Activated naive CD8-positive, alpha-beta T cell treated with anti-CD3 and anti-CD28 coated beads, Interleukin-2, amount 50 U/mL, for 24 hours (primary cell): ENCODE measurements at regions not wholly inside any gene's neighbourhood (a gene's known extent, or its start where the extent isn't known, plus 50 kb on each side); places are given as distances from the start of the nearest gene placed in this dataset.

ENCODE experiments used
- ATAC-seq: fragments of 150-1000 bp; cut with Tn5 transposase; one replicate; pipeline ENCODE4 v1.10.0; 2021
- DNase-seq: peaks from one replicate; pipeline ENCODE4 v3.0.0; 2021
- H3K27ac Mint-ChIP-seq: one replicate; pipeline ENCODE4 v1.8.0; 2021; ENCODE audit warnings: mild to moderate bottlenecking, mixed read lengths
- H3K27me3 Mint-ChIP-seq: one replicate; pipeline ENCODE4 v1.8.0; 2021; ENCODE audit warnings: mixed read lengths
- H3K36me3 Mint-ChIP-seq: one replicate; pipeline ENCODE4 v1.8.0; 2021; ENCODE audit warnings: low read depth, mixed read lengths
- H3K4me1 Mint-ChIP-seq: one replicate; pipeline ENCODE4 v1.8.0; 2021; ENCODE audit warnings: mixed read lengths
- H3K4me3 Mint-ChIP-seq: one replicate; pipeline ENCODE4 v1.8.0; 2021; ENCODE audit warnings: mild to moderate bottlenecking, moderate library complexity, mixed read lengths
- H3K9me3 Mint-ChIP-seq: one replicate; pipeline ENCODE4 v1.8.0; 2021; ENCODE audit warnings: mixed read lengths

GRCh38 chr22:49649166-49650068, 178.3 kb downstream of the BRD1 start:
- no peaks in the 10 kb centered on the region for H3K9me3 Mint-ChIP-seq
- no peaks in the 10 kb centered on the region for H3K27me3 Mint-ChIP-seq
- H3K4me1 Mint-ChIP-seq = peaks cover 7% of the 10 kb centered on the region
- no peak overlapping the region for H3K4me3 Mint-ChIP-seq
- ATAC-seq (no peak), DNase-seq (no peak)
- no peak overlapping the region for H3K27ac Mint-ChIP-seq
- H3K36me3 Mint-ChIP-seq = peaks cover 9% of the 10 kb centered on the region

GRCh38 chr22:49648053-49648452, 179.6 kb downstream of the BRD1 start:
- ATAC-seq (peak; percentile 41), DNase-seq (no peak)
- peaks cover 7% of the 10 kb centered on the region for H3K36me3 Mint-ChIP-seq
- H3K27me3 Mint-ChIP-seq = no peaks in the 10 kb centered on the region
- no peak overlapping the region for H3K4me3 Mint-ChIP-seq
- no peak overlapping the region for H3K27ac Mint-ChIP-seq
- H3K4me1 Mint-ChIP-seq = peaks cover 5% of the 10 kb centered on the region
- H3K9me3 Mint-ChIP-seq = no peaks in the 10 kb centered on the region

- H3K36me3 Mint-ChIP-seq = peaks cover 7% of the 10 kb centered on the region
- ATAC-seq = no peak
Measured at GRCh38 chr22:49647627-49648026, 180.0 kb downstream of the BRD1 start.

DNA sequence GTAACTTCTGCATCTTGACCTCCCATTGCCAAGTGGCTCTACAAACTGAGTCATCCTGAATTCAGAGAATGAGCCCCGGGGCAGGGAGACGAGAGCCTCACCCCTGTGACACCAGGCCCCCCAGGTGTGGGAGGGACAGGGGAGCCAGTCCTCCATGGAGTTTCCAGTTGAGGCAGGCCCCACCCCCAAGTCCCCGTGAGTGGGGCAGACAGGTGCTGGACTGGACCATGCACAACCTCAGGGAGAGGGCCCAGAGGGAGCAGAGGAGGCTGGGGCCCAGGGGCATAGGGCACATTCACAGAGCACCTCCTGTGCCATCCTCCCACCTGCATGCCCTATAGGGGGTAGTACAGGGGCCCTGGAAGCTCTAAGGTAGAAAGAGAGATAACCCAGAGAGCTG, 180.8 kb downstream of the BRD1 start:
- H3K4me1 Mint-ChIP-seq = peaks cover 5% of the 10 kb centered on the region
- H3K9me3 Mint-ChIP-seq = no peaks in the 10 kb centered on the region
- H3K4me3 Mint-ChIP-seq = no peak overlapping the region
- peaks cover 5% of the 10 kb centered on the region for H3K36me3 Mint-ChIP-seq
- H3K27ac Mint-ChIP-seq = no peak overlapping the region
- no peaks in the 10 kb centered on the region for H3K27me3 Mint-ChIP-seq
- ATAC-seq = no peak
- no peak for DNase-seq

More at GRCh38 chr22:49647627-49648026, 180.0 kb downstream of the BRD1 start:
- Mint-ChIP-seq H3K4me1 (peaks cover 5% of the 10 kb centered on the region), H3K27ac (no peak overlapping the region), H3K9me3 (no peaks in the 10 kb centered on the region), H3K4me3 (no peak overlapping the region), H3K27me3 (no peaks in the 10 kb centered on the region)
- no peak for DNase-seq

- Mint-ChIP-seq H3K4me1 (peaks cover 5% of the 10 kb centered on the region), H3K27ac (no peak overlapping the region), H3K27me3 (no peaks in the 10 kb centered on the region), H3K9me3 (no peaks in the 10 kb centered on the region), H3K36me3 (peaks cover 4% of the 10 kb centered on the region), H3K4me3 (no peak overlapping the region)
- no peak for ATAC-seq
- DNase-seq = no peak
Measured at GRCh38 chr22:49645791-49646550, 181.7 kb downstream of the BRD1 start.

- H3K36me3 Mint-ChIP-seq = peaks cover 4% of the 10 kb centered on the region
- ATAC-seq (no peak), DNase-seq (no peak)
- H3K4me1 Mint-ChIP-seq = peaks cover 5% of the 10 kb centered on the region
- H3K27ac Mint-ChIP-seq = no peak overlapping the region
- no peak overlapping the region for H3K4me3 Mint-ChIP-seq
- H3K9me3 Mint-ChIP-seq = no peaks in the 10 kb centered on the region
- H3K27me3 Mint-ChIP-seq = no peaks in the 10 kb centered on the region
Measured at GRCh38 chr22:49645257-49645656, 182.4 kb downstream of the BRD1 start.

- peaks cover 3% of the 10 kb centered on the region for H3K4me1 Mint-ChIP-seq
- peaks cover 4% of the 10 kb centered on the region for H3K36me3 Mint-ChIP-seq
- no peaks in the 10 kb centered on the region for H3K9me3 Mint-ChIP-seq
- no peaks in the 10 kb centered on the region for H3K27me3 Mint-ChIP-seq
- ATAC-seq = no peak
- no peak overlapping the region for H3K4me3 Mint-ChIP-seq
- no peak overlapping the region for H3K27ac Mint-ChIP-seq
- no peak for DNase-seq
Measured at GRCh38 chr22:49643998-49644397, 183.7 kb downstream of the BRD1 start.

DNA sequence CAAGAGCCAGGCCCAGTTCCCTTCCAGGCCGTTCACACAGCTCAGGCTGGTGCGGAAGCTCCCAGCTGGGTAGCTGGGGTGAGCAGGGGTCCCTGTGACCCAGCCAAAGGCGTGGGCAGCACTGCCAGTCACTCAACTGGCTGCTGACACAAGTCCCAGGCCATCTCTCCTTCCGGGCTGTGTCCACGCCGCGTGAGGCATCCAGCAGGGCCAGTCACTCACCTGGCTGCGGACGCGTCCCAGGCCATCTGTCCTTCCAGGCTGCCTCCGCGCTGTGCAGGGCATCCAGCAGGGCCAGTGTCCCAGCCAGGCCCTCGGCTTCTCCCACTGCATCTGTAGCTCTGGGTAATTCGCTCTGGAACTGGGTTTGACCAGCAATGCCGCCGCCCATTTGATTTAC, 184.2 kb downstream of the BRD1 start:
- no peak for ATAC-seq
- Mint-ChIP-seq H3K27ac (no peak overlapping the region), H3K9me3 (no peaks in the 10 kb centered on the region)

GRCh38 chr22:49642741-49643140, 184.9 kb downstream of the BRD1 start:
- Mint-ChIP-seq H3K27ac (no peak overlapping the region), H3K27me3 (no peaks in the 10 kb centered on the region), H3K9me3 (no peaks in the 10 kb centered on the region)

More for the DNA sequence above, 184.2 kb downstream of the BRD1 start:
- Mint-ChIP-seq H3K4me3 (no peak overlapping the region), H3K36me3 (peaks cover 4% of the 10 kb centered on the region), H3K27me3 (no peaks in the 10 kb centered on the region), H3K4me1 (peaks cover 3% of the 10 kb centered on the region)
- no peak for DNase-seq

DNA sequence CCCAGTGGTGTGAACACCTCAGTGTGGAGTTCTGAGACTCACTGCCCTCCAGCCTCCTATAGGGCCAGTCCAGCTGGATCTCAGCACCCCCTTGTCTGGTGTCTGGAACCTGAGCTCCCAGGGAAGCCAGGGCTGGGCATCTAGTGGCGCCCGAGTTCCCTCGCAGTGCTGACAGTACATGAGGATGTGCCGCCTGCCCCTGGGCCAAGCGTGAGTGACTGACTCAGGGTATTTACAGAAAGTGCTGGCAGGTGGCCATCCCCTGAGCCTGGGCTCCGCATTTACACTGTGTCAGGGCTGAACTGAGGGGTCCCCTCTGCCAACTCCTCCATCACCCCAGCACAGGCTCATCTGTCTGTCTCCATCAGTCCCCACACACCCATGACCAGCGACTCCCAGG, 185.3 kb downstream of the BRD1 start:
- no peak for ATAC-seq
- peaks cover 4% of the 10 kb centered on the region for H3K36me3 Mint-ChIP-seq
- no peak for DNase-seq
- H3K27me3 Mint-ChIP-seq = no peaks in the 10 kb centered on the region
- no peak overlapping the region for H3K4me3 Mint-ChIP-seq
- no peaks in the 10 kb centered on the region for H3K9me3 Mint-ChIP-seq
- peaks cover 3% of the 10 kb centered on the region for H3K4me1 Mint-ChIP-seq
- no peak overlapping the region for H3K27ac Mint-ChIP-seq

More at GRCh38 chr22:49642741-49643140, 184.9 kb downstream of the BRD1 start:
- H3K36me3 Mint-ChIP-seq = peaks cover 4% of the 10 kb centered on the region
- no peak for ATAC-seq
- no peak for DNase-seq
- H3K4me3 Mint-ChIP-seq = no peak overlapping the region
- H3K4me1 Mint-ChIP-seq = peaks cover 3% of the 10 kb centered on the region

- H3K9me3 Mint-ChIP-seq = no peaks in the 10 kb centered on the region
- ATAC-seq (no peak), DNase-seq (no peak)
- peaks cover 4% of the 10 kb centered on the region for H3K36me3 Mint-ChIP-seq
- no peaks in the 10 kb centered on the region for H3K27me3 Mint-ChIP-seq
- no peak overlapping the region for H3K27ac Mint-ChIP-seq
- no peak overlapping the region for H3K4me3 Mint-ChIP-seq
- no peaks in the 10 kb centered on the region for H3K4me1 Mint-ChIP-seq
Measured at GRCh38 chr22:49641770-49642313, 185.8 kb downstream of the BRD1 start.

DNA sequence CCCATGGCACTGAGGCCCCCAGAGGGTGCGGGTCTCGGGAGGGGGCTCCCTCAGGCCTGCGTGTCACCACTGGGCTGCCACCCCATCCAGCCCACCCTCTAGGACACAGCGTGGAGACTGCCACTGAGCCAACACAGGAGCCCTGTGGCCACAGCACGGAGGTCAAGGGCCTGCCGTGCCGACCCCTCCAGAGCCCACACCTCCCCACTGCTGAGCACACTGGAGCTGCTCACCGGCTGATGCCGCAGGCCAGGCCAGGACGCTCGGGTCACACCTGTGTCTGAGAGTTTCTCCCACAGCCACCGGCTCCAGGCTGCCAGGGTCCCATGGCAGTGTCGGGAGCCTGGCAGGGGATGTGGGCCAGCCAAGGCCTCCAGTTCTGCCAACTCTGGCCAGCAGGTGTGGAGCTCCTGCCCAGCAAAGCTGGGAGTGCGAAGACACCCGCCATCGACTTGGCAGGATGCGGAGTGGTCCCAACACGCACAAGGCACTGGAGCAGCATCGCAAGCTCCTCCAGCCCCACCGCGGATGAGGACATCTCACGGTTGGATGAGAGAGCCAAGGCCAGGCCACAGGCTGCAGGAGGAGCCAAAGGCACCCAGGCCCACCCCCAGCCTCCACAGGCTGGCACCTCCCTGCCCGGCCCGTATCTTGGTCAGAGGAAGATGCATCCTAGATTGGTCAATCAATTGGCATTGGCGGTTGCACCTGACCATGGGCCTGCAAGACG, 187.1 kb downstream of the BRD1 start:
- Mint-ChIP-seq H3K27ac (no peak overlapping the region), H3K36me3 (peaks cover 3% of the 10 kb centered on the region), H3K27me3 (no peaks in the 10 kb centered on the region), H3K9me3 (no peaks in the 10 kb centered on the region), H3K4me1 (no peaks in the 10 kb centered on the region), H3K4me3 (no peak overlapping the region)
- DNase-seq = no peak
- ATAC-seq = no peak

DNA sequence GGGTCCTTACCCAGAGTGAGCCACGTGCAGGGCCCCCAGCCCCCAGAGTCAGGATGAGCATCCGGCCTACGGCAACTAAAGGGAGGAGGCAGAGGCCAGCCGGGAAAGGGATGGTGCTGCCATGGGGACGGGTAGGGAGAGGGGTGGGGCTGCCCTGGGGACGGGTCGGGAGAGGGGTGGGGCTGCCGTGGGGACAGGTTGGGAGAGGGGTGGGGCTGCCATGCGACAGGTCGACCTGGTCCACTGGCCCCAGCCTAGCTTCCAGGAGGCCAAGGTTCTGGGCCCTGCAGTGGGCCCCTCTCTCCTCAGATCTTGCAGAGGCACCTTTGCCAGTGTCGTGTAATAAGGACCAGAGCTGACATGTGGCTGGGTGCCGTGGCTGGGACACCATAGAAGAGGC, 187.7 kb downstream of the BRD1 start:
- no peak for ATAC-seq
- Mint-ChIP-seq H3K27ac (no peak overlapping the region), H3K36me3 (no peaks in the 10 kb centered on the region), H3K4me1 (no peaks in the 10 kb centered on the region), H3K27me3 (no peaks in the 10 kb centered on the region), H3K4me3 (no peak overlapping the region), H3K9me3 (no peaks in the 10 kb centered on the region)
- DNase-seq = no peak

DNA sequence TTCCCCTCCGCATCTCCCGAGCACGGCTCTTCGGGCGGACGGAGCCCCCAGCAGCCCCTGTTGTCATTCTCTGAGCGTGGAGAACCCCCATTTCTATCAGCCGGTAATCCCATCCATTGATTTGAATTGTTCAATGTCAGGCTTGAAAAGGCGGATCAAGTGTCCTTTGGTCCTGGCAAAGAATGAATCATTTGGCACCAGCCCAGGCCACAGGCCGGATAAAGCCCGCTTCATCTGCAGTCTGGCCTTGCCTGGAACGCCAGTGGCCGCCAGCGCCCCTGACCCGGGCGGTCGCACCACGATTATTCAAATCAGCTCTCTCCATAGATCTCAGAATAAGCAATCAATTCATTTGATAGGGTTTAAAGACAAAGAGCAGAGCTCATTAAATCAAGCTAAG, 188.9 kb downstream of the BRD1 start:
- H3K4me3 Mint-ChIP-seq = no peak overlapping the region
- H3K27me3 Mint-ChIP-seq = no peaks in the 10 kb centered on the region
- H3K27ac Mint-ChIP-seq = no peak overlapping the region
- no peaks in the 10 kb centered on the region for H3K9me3 Mint-ChIP-seq
- DNase-seq = no peak
- H3K4me1 Mint-ChIP-seq = no peaks in the 10 kb centered on the region
- no peaks in the 10 kb centered on the region for H3K36me3 Mint-ChIP-seq
- no peak for ATAC-seq
